Neural progenitor cell (in vitro differentiated cells): ENCODE measurements at regions not wholly inside any gene's neighbourhood (a gene's known extent, or its start where the extent isn't known, plus 50 kb on each side); places are given as distances from the start of the nearest gene placed in this dataset.
A peak's percentile ranks its signal among the peaks of the same experiment; 100 is the strongest.

Experiments used
- DNase-seq: peaks from one replicate; pipeline ENCODE4 v3.0.0-alpha.2; 2016; ENCODE audit warnings: low spot score
- H2AFZ ChIP-seq: fragments of 200-600 bp; sonication (generic); replicated peaks from 2 replicates; pipeline ENCODE4 v1.6.1; 2016; ENCODE audit warnings: antibody characterized with exemption
- H3F3A ChIP-seq: fragments of 200-600 bp; sonication (generic); 2 replicates; pipeline ENCODE4 v1.6.1; 2016; ENCODE audit warnings: antibody characterized with exemption, low read depth
- H3K27ac ChIP-seq: fragments of 200-600 bp; sonication (generic); 2 replicates; pipeline ENCODE4 v1.5.1; 2016; ENCODE audit warnings: mild to moderate bottlenecking
- H3K27me3 ChIP-seq: fragments of 200-600 bp; sonication (generic); 2 replicates; pipeline ENCODE4 v1.6.1; 2016; ENCODE audit warnings: mild to moderate bottlenecking, moderate library complexity
- H3K36me3 ChIP-seq: fragments of 200-600 bp; sonication (generic); 2 replicates; pipeline ENCODE4 v1.5.1; 2016
- H3K4me1 ChIP-seq: fragments of 200-600 bp; sonication (generic); 2 replicates; pipeline ENCODE4 v1.6.1; 2016; ENCODE audit warnings: mixed run types
- H3K4me2 ChIP-seq: fragments of 200-600 bp; sonication (generic); 2 replicates; pipeline ENCODE4 v1.6.1; 2016
- H3K4me3 ChIP-seq: fragments of 200-600 bp; sonication (generic); 2 replicates; pipeline ENCODE4 v1.5.1; 2016
- H3K79me2 ChIP-seq: fragments of 200-600 bp; sonication (generic); 2 replicates; pipeline ENCODE4 v1.6.1; 2016; ENCODE audit warnings: low read depth
- H3K9ac ChIP-seq: fragments of 200-600 bp; sonication (generic); 2 replicates; pipeline ENCODE4 v1.6.1; 2016
- H3K9me3 ChIP-seq: fragments of 200-600 bp; sonication (generic); 2 replicates; pipeline ENCODE4 v1.5.1; 2016; ENCODE audit warnings: low read depth
- H4K20me1 ChIP-seq: fragments of 200-600 bp; sonication (generic); 2 replicates; pipeline ENCODE4 v1.6.1; 2016; ENCODE audit warnings: low read depth
- H3K27ac Mint-ChIP-seq: 3 replicates; pipeline ENCODE4 v1.8.0; 2021; ENCODE audit warnings: mixed read lengths
- H3K27me3 Mint-ChIP-seq: 2 replicates; pipeline ENCODE4 v1.8.0; 2022; ENCODE audit warnings: low read depth, mild to moderate bottlenecking, inconsistent platforms, moderate library complexity, mixed read lengths; ENCODE audit not compliant: insufficient read depth
- H3K36me3 Mint-ChIP-seq: 3 replicates; pipeline ENCODE4 v1.8.0; 2021; ENCODE audit warnings: mixed read lengths
- H3K4me1 Mint-ChIP-seq: 3 replicates; pipeline ENCODE4 v1.8.0; 2021; ENCODE audit warnings: mixed read lengths
- H3K4me3 Mint-ChIP-seq: 3 replicates; pipeline ENCODE4 v1.8.0; 2021; ENCODE audit warnings: mild to moderate bottlenecking, moderate library complexity, mixed read lengths
- H3K9me3 Mint-ChIP-seq: 3 replicates; pipeline ENCODE4 v1.8.0; 2020; ENCODE audit warnings: mixed read lengths
- CTCF ChIP-seq: fragments of 200-600 bp; sonication (generic); IDR thresholded peaks from 2 replicates; pipeline ENCODE4 v1.5.1; 2017; ENCODE audit warnings: antibody characterized with exemption, mild to moderate bottlenecking
- EZH2 ChIP-seq: fragments of 200-600 bp; sonication (generic); IDR thresholded peaks from 2 replicates; pipeline ENCODE4 v1.6.1; 2017; ENCODE audit warnings: antibody characterized with exemption, mild to moderate bottlenecking, moderate library complexity
- EZH2phosphoT487 ChIP-seq: fragments of 200-600 bp; sonication (generic); IDR thresholded peaks from 2 replicates; pipeline ENCODE4 v1.6.1; 2017; ENCODE audit warnings: antibody characterized with exemption

- Histone ChIP-seq H3F3A (no peaks in the 10 kb centered on the region), H3K36me3 (no peaks in the 10 kb centered on the region), H3K4me2 (no peak overlapping the region), H2AFZ (no peak overlapping the region), H3K9me3 (no peaks in the 10 kb centered on the region), H3K27ac (no peak overlapping the region), H3K4me3 (no peak overlapping the region), H3K9ac (no peak overlapping the region), H4K20me1 (no peaks in the 10 kb centered on the region), H3K79me2 (no peaks in the 10 kb centered on the region), H3K4me1 (peaks cover 4% of the 10 kb centered on the region), H3K27me3 (no peaks in the 10 kb centered on the region)
- TF ChIP-seq EZH2phosphoT487 (no peak), EZH2 (no peak), CTCF (no peak)
- no peaks in the 10 kb centered on the region for H3K9me3 Mint-ChIP-seq
- no peak for DNase-seq
- H3K4me3 Mint-ChIP-seq: no peak overlapping the region
- H3K4me1 Mint-ChIP-seq: no peaks in the 10 kb centered on the region
- H3K27ac Mint-ChIP-seq: no peak overlapping the region
- H3K27me3 Mint-ChIP-seq: no peaks in the 10 kb centered on the region
- H3K36me3 Mint-ChIP-seq: no peaks in the 10 kb centered on the region
Observed at GRCh38 chr10:52436664-52437063, 122.6 kb downstream of the DKK1 start.

GRCh38 chr10:52437205-52437646 lies 123.1 kb downstream of the DKK1 start:
- no peak overlapping the region for H3K9ac ChIP-seq

GRCh38 chr10:52438119-52438518 lies 124.0 kb downstream of the DKK1 start:
- Histone ChIP-seq H3K79me2 (no peaks in the 10 kb centered on the region), H4K20me1 (no peaks in the 10 kb centered on the region), H3K9ac (no peak overlapping the region), H3K4me1 (peaks cover 5% of the 10 kb centered on the region), H3F3A (no peaks in the 10 kb centered on the region), H2AFZ (no peak overlapping the region), H3K27ac (no peak overlapping the region), H3K36me3 (no peaks in the 10 kb centered on the region), H3K4me3 (no peak overlapping the region), H3K9me3 (no peaks in the 10 kb centered on the region), H3K4me2 (no peak overlapping the region), H3K27me3 (no peaks in the 10 kb centered on the region)
- Mint-ChIP-seq H3K27ac (no peak overlapping the region), H3K4me3 (no peak overlapping the region), H3K9me3 (no peaks in the 10 kb centered on the region), H3K27me3 (no peaks in the 10 kb centered on the region), H3K36me3 (no peaks in the 10 kb centered on the region), H3K4me1 (no peaks in the 10 kb centered on the region)
- no peak for TF ChIP-seq CTCF
- TF ChIP-seq EZH2phosphoT487: no peak
- TF ChIP-seq EZH2: no peak
- DNase-seq: no peak

More at GRCh38 chr10:52437205-52437646, 123.1 kb downstream of the DKK1 start:
- TF ChIP-seq EZH2phosphoT487 (no peak), CTCF (no peak), EZH2 (no peak)
- no peak overlapping the region for H3K4me3 ChIP-seq
- no peaks in the 10 kb centered on the region for H3K9me3 ChIP-seq
- no peak overlapping the region for H3K4me2 ChIP-seq
- no peaks in the 10 kb centered on the region for H4K20me1 ChIP-seq
- no peaks in the 10 kb centered on the region for H3K79me2 ChIP-seq
- H3K27ac Mint-ChIP-seq: no peak overlapping the region
- peaks cover 4% of the 10 kb centered on the region for H3K4me1 ChIP-seq
- H3K36me3 Mint-ChIP-seq: no peaks in the 10 kb centered on the region
- no peaks in the 10 kb centered on the region for H3K27me3 ChIP-seq
- H3K27ac ChIP-seq: no peak overlapping the region
- peak overlapping the region; percentile 36 for H2AFZ ChIP-seq
- DNase-seq: no peak
- H3K9me3 Mint-ChIP-seq: no peaks in the 10 kb centered on the region
- no peaks in the 10 kb centered on the region for H3F3A ChIP-seq
- no peaks in the 10 kb centered on the region for H3K36me3 ChIP-seq
- no peaks in the 10 kb centered on the region for H3K4me1 Mint-ChIP-seq
- H3K27me3 Mint-ChIP-seq: no peaks in the 10 kb centered on the region
- H3K4me3 Mint-ChIP-seq: no peak overlapping the region
